ENCODE measurements at regions not wholly inside any gene's neighbourhood (a gene's known extent, or its start where the extent isn't known, plus 50 kb on each side); places are given as distances from the start of the nearest gene placed in this dataset.

DNA sequence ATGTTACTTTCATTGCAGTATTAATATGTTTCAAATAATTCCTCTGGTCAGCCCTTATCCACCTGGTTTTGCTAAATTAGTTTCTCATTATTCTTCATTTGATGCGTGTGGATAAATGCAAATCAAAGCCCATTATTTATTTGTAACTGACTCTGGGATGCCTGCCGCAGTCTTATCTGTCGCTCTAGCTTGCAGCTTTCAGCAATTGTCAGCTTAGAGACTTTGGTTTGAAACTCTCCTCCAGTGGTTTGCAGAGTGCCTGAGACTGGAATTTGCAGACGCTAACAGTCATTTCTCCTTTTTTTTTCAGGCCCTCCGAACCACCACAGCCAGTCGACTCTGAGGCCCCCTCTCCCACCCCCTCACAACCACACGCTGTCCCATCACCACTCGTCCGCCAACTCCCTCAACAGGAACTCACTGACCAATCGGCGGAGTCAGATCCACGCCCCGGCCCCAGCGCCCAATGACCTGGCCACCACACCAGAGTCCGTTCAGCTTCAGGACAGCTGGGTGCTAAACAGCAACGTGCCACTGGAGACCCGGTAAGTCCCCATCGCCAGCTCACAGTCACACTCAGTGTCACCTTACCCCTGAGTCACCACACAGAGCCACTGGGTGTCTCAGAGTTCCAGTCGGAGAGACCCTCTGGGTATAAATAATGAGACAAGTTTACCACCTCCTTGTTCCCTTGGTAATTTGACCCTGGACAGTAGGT is 339.0 kb upstream of the WWC1 start:
- no peak overlapping the region for H3K4me3 ChIP-seq (ENCODE audit: low read depth in 1 of 2, low read length in 2 of 2)
- no peaks in the 10 kb centered on the region for H3K9me3 ChIP-seq (ENCODE audit: control insufficient read depth in 2 of 2, insufficient read depth in 1 of 2, low read depth in 1 of 2, low read length in 1 of 2)
- no peaks in the 10 kb centered on the region for H3K36me3 ChIP-seq (ENCODE audit: control insufficient read depth in 2 of 2, insufficient read depth in 2 of 2, low read length in 1 of 2)
- peaks cover 0 to 4% of the 10 kb centered on the region in 2 donors for H3K4me1 ChIP-seq (ENCODE audit: control insufficient read depth in 2 of 2, insufficient read depth in 2 of 2, low read length in 1 of 2)
- H3K27ac ChIP-seq (ENCODE audit: low read depth in 2 of 2, low read length in 1 of 2), result no peak overlapping the region
- no peaks in the 10 kb centered on the region for H3K27me3 ChIP-seq (ENCODE audit: control insufficient read depth in 1 of 2, insufficient read depth in 2 of 2, low read length in 2 of 2)
- WGBS, 2 donors, result 70 to 80% methylated on average over 19 of the region's 19 CpGs

DNA sequence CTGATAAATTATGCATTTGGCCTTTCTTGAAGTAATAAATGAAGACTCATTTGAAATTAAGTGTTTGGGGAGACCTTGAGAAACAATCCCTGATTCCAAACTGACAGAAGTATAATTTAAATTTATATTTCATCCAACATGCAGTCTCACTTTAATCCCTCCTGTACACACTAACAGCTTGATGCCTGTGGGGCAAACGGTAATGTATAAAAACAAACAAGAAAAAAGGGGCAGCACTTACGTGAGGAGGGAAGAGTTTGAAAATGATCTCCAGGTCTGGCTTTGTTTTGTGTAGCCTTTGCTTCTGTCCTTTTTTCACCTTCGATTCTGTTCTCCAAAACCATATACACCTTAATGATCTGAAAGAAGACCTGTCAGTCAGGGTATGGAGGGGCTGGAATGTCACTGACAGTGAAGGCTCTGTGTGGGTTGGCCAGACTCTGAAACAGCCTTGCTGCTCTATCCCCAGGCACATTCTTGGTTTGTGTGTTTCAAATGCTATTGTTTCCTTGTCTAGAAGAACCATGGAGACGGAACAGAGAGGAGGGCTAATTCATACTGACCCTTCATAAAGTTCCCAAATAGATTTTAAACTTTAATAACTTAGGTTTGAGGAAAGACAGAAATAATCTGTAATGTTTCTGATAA is 338.2 kb upstream of the WWC1 start:
- Histone ChIP-seq H3K4me3 (ENCODE audit: low read depth in 1 of 2, low read length in 2 of 2) (no peak overlapping the region), H3K27ac (ENCODE audit: low read depth in 2 of 2, low read length in 1 of 2) (no peak overlapping the region), H3K4me1 (ENCODE audit: control insufficient read depth in 2 of 2, insufficient read depth in 2 of 2, low read length in 1 of 2) (peaks cover 0 to 4% of the 10 kb centered on the region in 2 donors), H3K36me3 (ENCODE audit: control insufficient read depth in 2 of 2, insufficient read depth in 2 of 2, low read length in 1 of 2) (no peaks in the 10 kb centered on the region), H3K27me3 (ENCODE audit: control insufficient read depth in 1 of 2, insufficient read depth in 2 of 2, low read length in 2 of 2) (no peaks in the 10 kb centered on the region), H3K9me3 (ENCODE audit: control insufficient read depth in 2 of 2, insufficient read depth in 1 of 2, low read depth in 1 of 2, low read length in 1 of 2) (no peaks in the 10 kb centered on the region)
- WGBS, 2 donors, result 43 to 51% methylated on average over 4 of the region's 4 CpGs

DNA sequence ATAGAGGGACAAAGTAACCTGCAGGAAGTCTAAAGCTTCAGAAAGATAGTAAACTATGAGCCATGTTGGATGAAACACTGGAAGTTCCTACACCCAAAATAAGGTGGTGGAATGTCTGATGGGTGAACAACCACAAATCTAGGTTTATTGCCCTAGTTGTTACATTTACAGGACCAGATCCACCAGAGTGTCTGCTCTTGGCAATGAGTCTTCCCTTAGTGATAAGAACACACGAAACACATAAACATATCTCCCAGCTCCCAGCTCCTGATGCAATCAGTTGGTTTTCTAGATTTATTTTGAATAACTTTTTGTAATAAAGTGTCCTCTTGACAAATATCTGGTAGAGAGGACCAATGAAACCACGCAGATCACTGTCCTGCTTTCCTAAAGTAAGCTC is 329.7 kb upstream of the WWC1 start:
- 70 to 86% methylated on average over 2 of the region's 2 CpGs for WGBS, 2 donors

DNA sequence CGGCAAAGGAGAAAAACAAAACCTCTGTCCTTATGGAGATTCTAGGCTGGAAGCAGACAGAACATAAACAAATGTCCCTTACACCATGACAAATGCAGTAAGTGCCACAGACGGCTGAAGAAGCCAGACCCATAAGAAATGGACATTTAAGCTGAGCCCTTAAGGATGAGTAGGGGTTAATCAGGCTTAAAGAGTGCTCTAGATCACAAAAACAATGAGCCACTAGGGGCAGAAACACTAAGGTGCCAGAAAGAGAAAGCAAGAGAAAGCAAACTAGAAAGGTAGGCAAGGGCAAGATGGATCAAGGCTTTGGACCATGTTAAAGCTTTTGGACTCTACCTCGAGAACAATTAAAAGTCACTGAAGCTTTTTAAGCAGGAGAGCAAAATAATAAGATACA is 326.9 kb upstream of the WWC1 start:
- 68 to 69% methylated on average over 3 of the region's 3 CpGs for WGBS, 2 donors

More for the DNA sequence above, 329.7 kb upstream of the WWC1 start:
- Histone ChIP-seq H3K27ac (ENCODE audit: low read depth in 2 of 2, low read length in 1 of 2) (no peak overlapping the region), H3K4me3 (ENCODE audit: low read depth in 1 of 2, low read length in 2 of 2) (no peak overlapping the region), H3K4me1 (ENCODE audit: control insufficient read depth in 2 of 2, insufficient read depth in 2 of 2, low read length in 1 of 2) (peaks cover 0 to 3% of the 10 kb centered on the region in 2 donors), H3K36me3 (ENCODE audit: control insufficient read depth in 2 of 2, insufficient read depth in 2 of 2, low read length in 1 of 2) (no peaks in the 10 kb centered on the region), H3K9me3 (ENCODE audit: control insufficient read depth in 2 of 2, insufficient read depth in 1 of 2, low read depth in 1 of 2, low read length in 1 of 2) (no peaks in the 10 kb centered on the region), H3K27me3 (ENCODE audit: control insufficient read depth in 1 of 2, insufficient read depth in 2 of 2, low read length in 2 of 2) (no peaks in the 10 kb centered on the region)

DNA sequence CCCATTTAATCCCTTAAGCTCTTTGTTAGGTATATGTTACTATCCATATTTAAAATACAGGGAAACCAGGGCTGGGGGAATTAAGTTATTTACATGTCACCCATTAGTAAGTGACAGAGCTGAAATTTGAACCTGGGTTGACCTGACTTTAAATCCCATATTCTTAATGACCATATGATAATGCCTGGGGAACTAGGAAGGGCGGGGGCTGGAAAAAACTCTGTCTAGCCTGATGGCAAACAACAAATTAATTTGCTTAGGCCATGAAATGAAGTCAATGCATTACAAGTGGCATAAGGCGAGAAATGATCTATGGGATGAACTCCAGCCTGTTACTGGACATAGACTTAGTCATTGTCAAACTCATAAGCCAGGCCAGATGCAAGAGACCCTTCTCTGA is 325.7 kb upstream of the WWC1 start:
- WGBS, 2 donors, result 80 to 84% methylated on average over 2 of the region's 2 CpGs
- H3K27ac ChIP-seq (ENCODE audit: low read depth in 2 of 2, low read length in 1 of 2), result no peak overlapping the region
- no peaks in the 10 kb centered on the region for H3K9me3 ChIP-seq (ENCODE audit: control insufficient read depth in 2 of 2, insufficient read depth in 1 of 2, low read depth in 1 of 2, low read length in 1 of 2)
- H3K4me1 ChIP-seq (ENCODE audit: control insufficient read depth in 2 of 2, insufficient read depth in 2 of 2, low read length in 1 of 2), result peaks cover 0 to 3% of the 10 kb centered on the region in 2 donors
- no peaks in the 10 kb centered on the region for H3K36me3 ChIP-seq (ENCODE audit: control insufficient read depth in 2 of 2, insufficient read depth in 2 of 2, low read length in 1 of 2)
- no peaks in the 10 kb centered on the region for H3K27me3 ChIP-seq (ENCODE audit: control insufficient read depth in 1 of 2, insufficient read depth in 2 of 2, low read length in 2 of 2)
- no peak overlapping the region for H3K4me3 ChIP-seq (ENCODE audit: low read depth in 1 of 2, low read length in 2 of 2)

More for the DNA sequence above, 326.9 kb upstream of the WWC1 start:
- no peak overlapping the region for H3K4me3 ChIP-seq (ENCODE audit: low read depth in 1 of 2, low read length in 2 of 2)
- H3K27me3 ChIP-seq (ENCODE audit: control insufficient read depth in 1 of 2, insufficient read depth in 2 of 2, low read length in 2 of 2), result no peaks in the 10 kb centered on the region
- no peaks in the 10 kb centered on the region for H3K36me3 ChIP-seq (ENCODE audit: control insufficient read depth in 2 of 2, insufficient read depth in 2 of 2, low read length in 1 of 2)
- peaks cover 0 to 3% of the 10 kb centered on the region in 2 donors for H3K4me1 ChIP-seq (ENCODE audit: control insufficient read depth in 2 of 2, insufficient read depth in 2 of 2, low read length in 1 of 2)
- no peaks in the 10 kb centered on the region for H3K9me3 ChIP-seq (ENCODE audit: control insufficient read depth in 2 of 2, insufficient read depth in 1 of 2, low read depth in 1 of 2, low read length in 1 of 2)
- H3K27ac ChIP-seq (ENCODE audit: low read depth in 2 of 2, low read length in 1 of 2), result no peak overlapping the region

GRCh38 chr5:167966979-167967378 is 324.5 kb upstream of the WWC1 start:
- Histone ChIP-seq H3K4me3 (ENCODE audit: low read depth in 1 of 2, low read length in 2 of 2) (no peak overlapping the region), H3K36me3 (ENCODE audit: control insufficient read depth in 2 of 2, insufficient read depth in 2 of 2, low read length in 1 of 2) (no peaks in the 10 kb centered on the region), H3K27ac (ENCODE audit: low read depth in 2 of 2, low read length in 1 of 2) (no peak overlapping the region), H3K27me3 (ENCODE audit: control insufficient read depth in 1 of 2, insufficient read depth in 2 of 2, low read length in 2 of 2) (no peaks in the 10 kb centered on the region), H3K4me1 (ENCODE audit: control insufficient read depth in 2 of 2, insufficient read depth in 2 of 2, low read length in 1 of 2) (no peaks in the 10 kb centered on the region), H3K9me3 (ENCODE audit: control insufficient read depth in 2 of 2, insufficient read depth in 1 of 2, low read depth in 1 of 2, low read length in 1 of 2) (no peaks in the 10 kb centered on the region)
- 41 to 57% methylated on average over 3 of the region's 3 CpGs for WGBS, 2 donors

DNA sequence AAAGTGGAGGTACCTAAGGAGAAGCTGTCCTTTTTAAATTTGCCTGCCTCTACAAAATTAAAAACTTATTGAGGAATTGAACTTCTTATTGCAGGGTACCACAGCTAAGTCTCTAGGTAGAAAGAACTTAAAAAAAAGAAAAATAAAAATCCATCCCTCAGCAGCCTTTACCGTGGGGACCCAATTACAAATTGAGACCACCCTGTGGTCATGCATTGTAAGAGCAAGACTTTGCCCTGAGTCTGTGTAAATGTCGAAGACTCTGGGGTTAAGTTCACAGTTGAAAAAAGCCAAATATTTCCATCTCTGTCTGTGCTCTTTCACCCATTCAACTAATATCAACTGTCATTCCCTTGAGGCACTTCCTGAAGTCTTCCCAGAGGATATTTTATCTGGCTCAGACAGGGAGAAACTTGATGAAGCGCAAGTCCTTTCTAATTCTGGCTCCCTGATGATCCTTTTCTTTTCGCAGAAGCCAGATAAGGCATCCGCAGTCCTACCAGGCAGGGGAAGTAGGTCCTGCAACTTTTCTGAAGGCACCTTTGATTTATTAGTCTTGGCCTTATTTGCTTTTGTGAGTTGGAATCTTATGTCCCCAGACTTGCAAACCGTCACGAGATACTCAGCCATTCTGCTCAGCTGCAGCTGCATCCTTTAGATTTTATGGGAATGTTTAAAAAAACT is 323.8 kb upstream of the WWC1 start:
- Histone ChIP-seq H3K9me3 (ENCODE audit: control insufficient read depth in 2 of 2, insufficient read depth in 1 of 2, low read depth in 1 of 2, low read length in 1 of 2) (no peaks in the 10 kb centered on the region), H3K4me1 (ENCODE audit: control insufficient read depth in 2 of 2, insufficient read depth in 2 of 2, low read length in 1 of 2) (no peaks in the 10 kb centered on the region), H3K27ac (ENCODE audit: low read depth in 2 of 2, low read length in 1 of 2) (no peak overlapping the region), H3K4me3 (ENCODE audit: low read depth in 1 of 2, low read length in 2 of 2) (no peak overlapping the region), H3K27me3 (ENCODE audit: control insufficient read depth in 1 of 2, insufficient read depth in 2 of 2, low read length in 2 of 2) (no peaks in the 10 kb centered on the region), H3K36me3 (ENCODE audit: control insufficient read depth in 2 of 2, insufficient read depth in 2 of 2, low read length in 1 of 2) (no peaks in the 10 kb centered on the region)
- 17 to 29% methylated on average over 7 of the region's 7 CpGs for WGBS, 2 donors

- Histone ChIP-seq H3K27me3 (ENCODE audit: control insufficient read depth in 1 of 2, insufficient read depth in 2 of 2, low read length in 2 of 2) (no peaks in the 10 kb centered on the region), H3K9me3 (ENCODE audit: control insufficient read depth in 2 of 2, insufficient read depth in 1 of 2, low read depth in 1 of 2, low read length in 1 of 2) (no peaks in the 10 kb centered on the region), H3K4me3 (ENCODE audit: low read depth in 1 of 2, low read length in 2 of 2) (no peak overlapping the region), H3K36me3 (ENCODE audit: control insufficient read depth in 2 of 2, insufficient read depth in 2 of 2, low read length in 1 of 2) (no peaks in the 10 kb centered on the region), H3K27ac (ENCODE audit: low read depth in 2 of 2, low read length in 1 of 2) (no peak overlapping the region), H3K4me1 (ENCODE audit: control insufficient read depth in 2 of 2, insufficient read depth in 2 of 2, low read length in 1 of 2) (no peaks in the 10 kb centered on the region)
- 81 to 82% methylated on average over 4 of the region's 4 CpGs for WGBS, 2 donors
These were observed 322.6 kb upstream of the WWC1 start for GRCh38 chr5:167968837-167969236.

DNA sequence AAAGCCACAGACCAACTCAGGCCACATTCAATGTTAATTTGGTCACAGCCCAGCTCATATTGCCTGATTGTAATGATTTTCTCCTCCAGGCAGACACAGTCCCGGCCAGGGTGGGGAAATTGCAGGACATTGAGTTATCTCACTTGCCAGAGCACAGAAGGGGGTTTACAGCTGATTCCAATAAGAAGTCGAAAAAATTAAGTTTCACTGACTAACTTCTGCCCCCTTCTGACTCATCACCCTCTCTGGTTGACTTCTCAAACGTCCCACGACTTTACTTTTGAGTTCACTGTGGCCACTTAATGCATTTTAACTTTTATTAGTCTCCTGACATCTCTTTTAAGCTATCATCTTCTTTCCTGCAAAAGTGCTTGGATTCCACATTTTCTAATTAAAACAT is 321.4 kb upstream of the WWC1 start:
- Histone ChIP-seq H3K27me3 (ENCODE audit: control insufficient read depth in 1 of 2, insufficient read depth in 2 of 2, low read length in 2 of 2) (no peaks in the 10 kb centered on the region), H3K27ac (ENCODE audit: low read depth in 2 of 2, low read length in 1 of 2) (no peak overlapping the region), H3K36me3 (ENCODE audit: control insufficient read depth in 2 of 2, insufficient read depth in 2 of 2, low read length in 1 of 2) (no peaks in the 10 kb centered on the region), H3K9me3 (ENCODE audit: control insufficient read depth in 2 of 2, insufficient read depth in 1 of 2, low read depth in 1 of 2, low read length in 1 of 2) (no peaks in the 10 kb centered on the region), H3K4me3 (ENCODE audit: low read depth in 1 of 2, low read length in 2 of 2) (no peak overlapping the region), H3K4me1 (ENCODE audit: control insufficient read depth in 2 of 2, insufficient read depth in 2 of 2, low read length in 1 of 2) (no peaks in the 10 kb centered on the region)
- WGBS, 2 donors, result 51 to 71% methylated on average over 4 of the region's 4 CpGs
